Endothelial cell of umbilical vein (primary cell): ENCODE measurements at regions not wholly inside any gene's neighbourhood (a gene's known extent, or its start where the extent isn't known, plus 50 kb on each side); places are given as distances from the start of the nearest gene placed in this dataset.

Experiments used
- BruUV-seq: library from RNA; stranded (reverse); fragments of 400-500 nt; replicated peaks from 2 replicates; lab custom pipeline; 2021; lab: Mats Ljungman, UMichigan
- CTCF ChIA-PET: fragments of 300-600, 350-600 bp; sonication (Branson Sonifier 250); formaldehyde crosslinking; loops from one replicate; lab custom pipeline; 2021; ENCODE audit warnings: antibody characterized with exemption, inconsistent platforms; lab: Charles Lee
- POLR2A ChIA-PET: fragments of 300-600, 350-600 bp; sonication (Branson Sonifier 250); formaldehyde crosslinking; loops from one replicate; lab custom pipeline; 2021; ENCODE audit warnings: antibody characterized with exemption, inconsistent platforms; lab: Charles Lee
- DNase-seq: peaks from one replicate; pipeline ENCODE4 v3.0.0-alpha.2; 2011; ENCODE audit warnings: low read depth, low spot score
- FAIRE-seq: peaks from 2 replicates; lab custom pipeline; 2011; peaks lifted over from hg19 to GRCh38; lab: Jason Lieb, UNC
- H2AFZ ChIP-seq: 2 replicates; pipeline ENCODE4 v1.6.0; 2012; ENCODE audit warnings: low read depth, low read length, control low read depth, inconsistent platforms
- H3K27ac ChIP-seq: 2 replicates; pipeline ENCODE4 v1.5.1; 2011; ENCODE audit warnings: low read depth, mild to moderate bottlenecking, control low read depth, low read length, moderate library complexity; ENCODE audit not compliant: insufficient read depth
- H3K27me3 ChIP-seq, 2 experiments: 2 replicates each; pipeline versions ENCODE4 v1.6.0 to v1.6.1; 2011; ENCODE audit warnings: low read length in 2 of 2, mixed read lengths in 1 of 2; ENCODE audit not compliant: control insufficient read depth in 2 of 2, insufficient read depth in 2 of 2
- H3K36me3 ChIP-seq, 2 experiments: 2 replicates in 1 of 2; 3 replicates in 1 of 2; pipeline ENCODE4 v1.5.1; 2011; ENCODE audit warnings: low read length in 2 of 2, mild to moderate bottlenecking in 1 of 2, moderate library complexity in 1 of 2; ENCODE audit not compliant: control insufficient read depth in 2 of 2, insufficient read depth in 2 of 2; ENCODE audit errors: extremely low read depth in 1 of 2
- H3K4me1 ChIP-seq: 3 replicates; pipeline ENCODE4 v1.5.1; 2011; ENCODE audit warnings: mild to moderate bottlenecking, low read length; ENCODE audit not compliant: control insufficient read depth, insufficient read depth; ENCODE audit errors: extremely low read depth
- H3K4me2 ChIP-seq: 2 replicates; pipeline ENCODE4 v1.6.1; 2011; ENCODE audit warnings: low read length, control low read depth, mixed read lengths; ENCODE audit not compliant: insufficient read depth
- H3K4me3 ChIP-seq, 3 experiments: fragments of 200-600 bp in 1 of 3; sonication (generic), shearing (Covaris generic) in 1 of 3; replicated peaks in 1 of 3; 2 replicates each; pipeline ENCODE4 v1.5.1; 2011 to 2016; ENCODE audit warnings: control low read depth in 3 of 3, low read length in 3 of 3, mild to moderate bottlenecking in 2 of 3, inconsistent platforms in 1 of 3, low read depth in 1 of 3, moderate library complexity in 1 of 3; ENCODE audit not compliant: insufficient read depth in 1 of 3
- H3K79me2 ChIP-seq: 2 replicates; pipeline ENCODE4 v1.6.0; 2012; ENCODE audit warnings: low read length, inconsistent platforms; ENCODE audit not compliant: control insufficient read depth, insufficient read depth
- H3K9ac ChIP-seq: replicated peaks from 2 replicates; pipeline ENCODE3; 2011; ENCODE audit warnings: low read length, control low read depth; ENCODE audit not compliant: insufficient read depth; ENCODE audit errors: extremely low read depth
- H3K9me1 ChIP-seq: replicated peaks from 3 replicates; pipeline ENCODE4 v1.6.0; 2011; ENCODE audit warnings: mild to moderate bottlenecking, low read length; ENCODE audit not compliant: control insufficient read depth, insufficient read depth; ENCODE audit errors: extremely low read depth
- H3K9me3 ChIP-seq: replicated peaks from 2 replicates; pipeline ENCODE4 v1.5.1; 2012; ENCODE audit warnings: low read length, inconsistent platforms; ENCODE audit not compliant: control insufficient read depth, insufficient read depth
- H4K20me1 ChIP-seq: replicated peaks from 2 replicates; pipeline ENCODE3; 2011; ENCODE audit warnings: mild to moderate bottlenecking, low read length; ENCODE audit not compliant: control insufficient read depth, insufficient read depth; ENCODE audit errors: extremely low read depth
- CTCF ChIP-seq, 2 donors: IDR thresholded peaks; 1 replicate in 1 of 2; 2 replicates in 1 of 2; pipeline ENCODE4 v1.5.1; 2011; ENCODE audit warnings: low read length in 2 of 2, mild to moderate bottlenecking in 2 of 2, moderate library complexity in 2 of 2, control low read depth in 1 of 2, inconsistent platforms in 1 of 2, low read depth in 1 of 2; ENCODE audit not compliant: insufficient read depth in 1 of 2; ENCODE audit errors: extremely low read depth in 1 of 2
- EZH2 ChIP-seq: IDR thresholded peaks from 2 replicates; pipeline ENCODE4 v1.6.1; 2012; ENCODE audit warnings: borderline replicate concordance, low read depth, mild to moderate bottlenecking, moderate library complexity, low read length, inconsistent platforms; ENCODE audit not compliant: severe bottlenecking
- FOS ChIP-seq: IDR thresholded peaks from 2 replicates; pipeline ENCODE4 v1.6.1; 2011; ENCODE audit warnings: mild to moderate bottlenecking, low read length, moderate library complexity, borderline replicate concordance; ENCODE audit not compliant: insufficient read depth
- GATA2 ChIP-seq: IDR thresholded peaks from 2 replicates; pipeline ENCODE4 v1.7.0; 2011; ENCODE audit warnings: low read depth, mild to moderate bottlenecking, moderate library complexity, mixed read lengths, low read length; ENCODE audit not compliant: insufficient read length, insufficient read depth
- JUN ChIP-seq: IDR thresholded peaks from 2 replicates; pipeline ENCODE4 v1.6.1; 2011; ENCODE audit warnings: borderline replicate concordance, low read depth; ENCODE audit not compliant: insufficient read length, insufficient read depth
- MYC ChIP-seq: IDR thresholded peaks from one replicate; pipeline ENCODE4 v1.6.1; 2011; ENCODE audit warnings: mild to moderate bottlenecking, low read depth, low read length
- POLR2A ChIP-seq: IDR thresholded peaks from 2 replicates; pipeline ENCODE4 v1.6.1; 2012; ENCODE audit warnings: low read depth, mild to moderate bottlenecking, control low read depth, low read length
- POLR2AphosphoS5 ChIP-seq: IDR thresholded peaks from 2 replicates; pipeline ENCODE4 v1.6.1; 2012; ENCODE audit warnings: low read depth, mild to moderate bottlenecking, control low read depth, low read length, moderate library complexity; ENCODE audit not compliant: insufficient read depth
- dilution Hi-C: fragments of 300-500 bp; cut with MboI; formaldehyde crosslinking; loops from one replicate; pipeline ENCODE4 v1.15.0; 2019; ENCODE audit warnings: low sequenced_read_pairs; ENCODE audit not compliant: extremely low pct_ligation_motif_present
- intact Hi-C: fragments of 100-400 bp; cut with micrococcal nuclease; formaldehyde crosslinking; loops from one replicate; pipeline ENCODE4 v1.10.0; 2022
- TF ChIP-seq, protein P1 (sequence below): IDR thresholded peaks from 2 replicates; pipeline ENCODE4 v1.6.1; 2011; ENCODE audit not compliant: insufficient read depth, insufficient read length

DNA sequence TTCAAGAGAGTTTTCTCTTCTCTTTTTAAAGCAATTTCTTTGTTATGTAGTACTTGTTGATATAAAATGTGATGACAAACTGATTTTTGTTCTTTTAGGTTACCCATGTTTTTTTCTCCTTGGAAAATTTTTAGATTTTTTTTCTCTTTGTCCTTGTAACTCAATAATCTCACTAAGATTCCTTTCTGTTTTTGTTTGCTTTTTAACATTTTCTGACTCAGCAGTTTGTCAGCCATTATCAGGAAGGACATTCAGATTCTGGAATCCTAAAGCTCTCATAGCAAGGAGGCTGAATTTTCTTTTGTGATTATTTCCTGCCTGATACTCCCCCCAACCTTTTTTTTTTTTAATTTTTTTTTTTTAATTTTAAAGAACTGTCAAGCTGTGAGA, 75.2 kb upstream of the CITED2 start:
- BruUV-seq: no TSS peak
- no peaks in the 10 kb centered on the region for H3K27me3 ChIP-seq
- TF ChIP-seq JUN: no peak
- no peak for TF ChIP-seq GATA2
- no peak for TF ChIP-seq CTCF (IDR thresholded peaks at IDR 0.05; ENCODE audit: extremely low read depth in 1 of 2, insufficient read depth in 1 of 2, low read depth in 1 of 2, low read length in 2 of 2)
- no peak for TF ChIP-seq EZH2
- no peak for TF ChIP-seq FOS
- TF ChIP-seq, protein P1, sequence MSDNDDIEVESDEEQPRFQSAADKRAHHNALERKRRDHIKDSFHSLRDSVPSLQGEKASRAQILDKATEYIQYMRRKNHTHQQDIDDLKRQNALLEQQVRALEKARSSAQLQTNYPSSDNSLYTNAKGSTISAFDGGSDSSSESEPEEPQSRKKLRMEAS: no peak
- TF ChIP-seq POLR2AphosphoS5: no peak
- no peak for TF ChIP-seq MYC
- no peak for TF ChIP-seq POLR2A
- no peaks in the 10 kb centered on the region for H4K20me1 ChIP-seq
- H3K9me1 ChIP-seq: no peaks in the 10 kb centered on the region
- no peak overlapping the region for H3K9ac ChIP-seq
- H3K36me3 ChIP-seq: no peaks in the 10 kb centered on the region
- intact Hi-C loops (no loop called here), dilution Hi-C loops (no loop called here)
- H3K4me2 ChIP-seq: no peak overlapping the region
- FAIRE-seq: no peak
- ChIA-PET POLR2A (interaction anchor here (1.8 kb wide), 1 partner anchor 76 kb away, joined by 6 read pairs; the partner anchor contains the start of gene CITED2), CTCF (interaction anchor here (0.5 kb wide), 1 partner anchor 20 kb away, joined by 3 read pairs; no protein-coding TSS in a partner anchor)
- H3K9me3 ChIP-seq: no peaks in the 10 kb centered on the region
- no peak overlapping the region for H3K27ac ChIP-seq
- no peaks in the 10 kb centered on the region for H3K79me2 ChIP-seq
- peak overlapping the region; percentile 81 for H2AFZ ChIP-seq
- DNase-seq: peak; percentile 23
- no peak overlapping the region for H3K4me3 ChIP-seq
- H3K4me1 ChIP-seq: peaks cover 9% of the 10 kb centered on the region
